ENCODE measurements at regions not wholly inside any gene's neighbourhood (a gene's known extent, or its start where the extent isn't known, plus 50 kb on each side); places are given as distances from the start of the nearest gene placed in this dataset.
A peak's percentile ranks its signal among the peaks of the same experiment; 100 is the strongest.
"Not testable (repeated sequence)": the region's sequence is repeated elsewhere in the genome, so short reads cannot be mapped to it uniquely, and the experiment has no call there.

- H3K27me3 ChIP-seq = no peaks in the 10 kb centered on the region
- no peak for DNase-seq
- TF ChIP-seq CTCF (IDR thresholded peaks at IDR 0.05; ENCODE audit: low read depth, low read length) = no peak
- no peaks in the 10 kb centered on the region for H3K36me3 ChIP-seq
- no peaks in the 10 kb centered on the region for H3K9me3 ChIP-seq
- H3K4me1 ChIP-seq = no peaks in the 10 kb centered on the region
- no peak overlapping the region for H3K4me3 ChIP-seq (ENCODE audit: low read depth, low read length)
Measured at GRCh38 chr7:138317044-138317596, 142.9 kb upstream of the TRIM24 start.

DNA sequence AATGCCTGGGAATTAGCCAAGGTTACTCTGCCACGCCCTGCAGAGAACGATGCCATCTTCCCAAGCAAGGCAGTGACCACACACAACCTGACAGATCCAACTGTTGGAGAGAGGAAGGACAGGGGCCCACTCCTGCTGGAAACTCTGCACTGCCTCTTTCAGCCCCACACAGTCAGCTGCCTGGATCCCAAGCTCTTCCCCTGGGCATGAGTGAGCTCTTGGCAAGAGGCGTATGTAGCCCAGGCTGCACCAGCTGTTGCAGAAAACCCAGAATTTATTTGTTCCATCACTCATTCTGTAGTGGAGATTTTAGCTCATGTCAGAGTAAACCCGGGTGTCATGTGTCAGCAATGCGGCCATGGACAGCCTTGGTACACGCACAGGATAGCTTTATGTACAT lies 135.1 kb upstream of the TRIM24 start:
- Histone ChIP-seq H3K4me1 (no peaks in the 10 kb centered on the region), H3K9me3 (no peaks in the 10 kb centered on the region), H3K36me3 (no peaks in the 10 kb centered on the region), H3K27me3 (no peaks in the 10 kb centered on the region), H3K4me3 (ENCODE audit: low read depth, low read length) (no peak overlapping the region)
- DNase-seq = no peak
- TF ChIP-seq CTCF (IDR thresholded peaks at IDR 0.05; ENCODE audit: low read depth, low read length) = no peak

GRCh38 chr7:138325434-138325833 lies 134.6 kb upstream of the TRIM24 start:
- no peaks in the 10 kb centered on the region for H3K9me3 ChIP-seq
- no peak for TF ChIP-seq CTCF (IDR thresholded peaks at IDR 0.05; ENCODE audit: low read depth, low read length)
- DNase-seq = no peak
- H3K4me3 ChIP-seq (ENCODE audit: low read depth, low read length) = no peak overlapping the region
- no peaks in the 10 kb centered on the region for H3K36me3 ChIP-seq
- H3K27me3 ChIP-seq = no peaks in the 10 kb centered on the region
- no peaks in the 10 kb centered on the region for H3K4me1 ChIP-seq

DNA sequence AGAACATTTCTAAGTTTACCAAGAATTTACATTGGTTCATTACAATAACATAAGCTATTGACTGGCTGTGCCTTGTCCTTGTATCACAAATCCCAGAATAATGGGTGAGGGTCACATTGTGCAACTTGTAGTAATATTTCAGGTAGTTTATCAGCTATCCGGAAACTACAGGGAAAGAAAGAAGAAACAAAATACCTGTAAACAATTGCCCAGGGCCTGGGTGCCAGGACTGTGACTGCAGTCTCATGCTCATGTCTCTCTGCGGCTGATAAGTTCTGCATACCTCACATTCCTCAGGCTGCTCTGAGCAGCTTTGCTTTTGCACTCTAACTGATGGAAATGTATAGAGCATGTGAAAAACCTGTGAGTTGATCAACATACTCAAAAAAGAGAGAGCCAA lies 131.8 kb upstream of the TRIM24 start:
- H3K4me1 ChIP-seq = no peaks in the 10 kb centered on the region
- no peaks in the 10 kb centered on the region for H3K27me3 ChIP-seq
- no peak overlapping the region for H3K4me3 ChIP-seq (ENCODE audit: low read depth, low read length)
- no peak for DNase-seq
- no peaks in the 10 kb centered on the region for H3K36me3 ChIP-seq
- TF ChIP-seq CTCF (IDR thresholded peaks at IDR 0.05; ENCODE audit: low read depth, low read length) = no peak
- H3K9me3 ChIP-seq = no peaks in the 10 kb centered on the region

- H3K36me3 ChIP-seq, H3K27me3 ChIP-seq, H3K9me3 ChIP-seq: not testable (repeated sequence)
Measured at GRCh38 chr7:138332850-138333249, 127.2 kb upstream of the TRIM24 start.

GRCh38 chr7:138338361-138338760 lies 121.7 kb upstream of the TRIM24 start:
- Histone ChIP-seq H3K9me3 (peaks cover 6% of the 10 kb centered on the region), H3K27me3 (no peaks in the 10 kb centered on the region), H3K4me3 (ENCODE audit: low read depth, low read length) (no peak overlapping the region), H3K36me3 (no peaks in the 10 kb centered on the region), H3K4me1 (no peaks in the 10 kb centered on the region; the same call in 1 of the 2 replicates)
- no peak for TF ChIP-seq CTCF (IDR thresholded peaks at IDR 0.05; ENCODE audit: low read depth, low read length)
- peak; percentile 87 for DNase-seq

More at GRCh38 chr7:138332850-138333249, 127.2 kb upstream of the TRIM24 start:
- not testable (repeated sequence) for H3K4me1 ChIP-seq; H3K4me3 ChIP-seq (ENCODE audit: low read depth, low read length); DNase-seq

DNA sequence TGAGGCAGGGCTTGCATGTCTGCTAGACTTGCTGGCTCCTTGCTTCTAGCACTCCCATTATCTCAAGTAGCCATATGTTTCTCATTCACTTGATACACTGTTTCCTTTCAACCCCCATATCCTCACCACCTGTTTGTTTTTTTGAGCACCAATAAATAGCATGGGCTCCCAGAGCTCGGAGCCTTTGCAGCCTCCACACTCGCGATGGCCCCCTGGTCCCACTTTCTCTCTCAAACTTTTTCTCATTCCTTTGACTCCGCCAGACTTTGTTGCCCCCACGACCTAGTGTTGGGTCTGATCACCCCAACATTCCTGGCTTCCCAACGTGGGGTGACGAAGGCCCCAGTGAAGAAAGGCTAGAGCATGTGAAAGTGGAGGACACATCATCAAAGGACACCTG lies 120.8 kb upstream of the TRIM24 start:
- not testable (repeated sequence) for H3K36me3 ChIP-seq, H3K9me3 ChIP-seq

More for the DNA sequence above, 120.8 kb upstream of the TRIM24 start:
- DNase-seq; H3K4me3 ChIP-seq (ENCODE audit: low read depth, low read length); H3K27me3 ChIP-seq; H3K4me1 ChIP-seq: not testable (repeated sequence)
